GM12892 (cell line): ENCODE measurements at regions not wholly inside any gene's neighbourhood (a gene's known extent, or its start where the extent isn't known, plus 50 kb on each side); places are given as distances from the start of the nearest gene placed in this dataset.

Experiments
- POLR2AphosphoS5 ChIP-seq: IDR thresholded peaks from 2 replicates; pipeline ENCODE4 v1.6.1; 2011; ENCODE audit warnings: low read depth, low read length, control low read depth
- TAF1 ChIP-seq: IDR thresholded peaks from 2 replicates; pipeline ENCODE4 v1.6.1; 2011; ENCODE audit warnings: low read depth, mild to moderate bottlenecking, control low read depth, low read length, borderline replicate concordance

- TF ChIP-seq POLR2AphosphoS5 (no peak), TAF1 (no peak)
Measured at GRCh38 chr11:109480251-109480650, 58.3 kb downstream of the C11orf87 start.
